Thyroid gland (tissue), 4 donors: ENCODE measurements at regions not wholly inside any gene's neighbourhood (a gene's known extent, or its start where the extent isn't known, plus 50 kb on each side); places are given as distances from the start of the nearest gene placed in this dataset.

ENCODE experiments used
- POLR2A ChIP-seq, 2 donors: fragments of 450-650 bp; IDR thresholded peaks; one replicate each; pipeline ENCODE4 v1.6.1; 2017; ENCODE audit warnings: antibody characterized with exemption in 2 of 2, mild to moderate bottlenecking in 2 of 2, moderate library complexity in 1 of 2
- TF ChIP-seq, protein P1 (sequence below), 6 experiments: fragments of 200-600 bp in 3 of 6; fragments of 450-650 bp in 3 of 6; sonication (generic) in 3 of 6; IDR thresholded peaks; one replicate each; pipeline ENCODE4 v1.5.1; 2016 to 2019; ENCODE audit warnings: antibody characterized with exemption in 6 of 6, mild to moderate bottlenecking in 2 of 6, inconsistent platforms in 1 of 6, moderate library complexity in 1 of 6

DNA sequence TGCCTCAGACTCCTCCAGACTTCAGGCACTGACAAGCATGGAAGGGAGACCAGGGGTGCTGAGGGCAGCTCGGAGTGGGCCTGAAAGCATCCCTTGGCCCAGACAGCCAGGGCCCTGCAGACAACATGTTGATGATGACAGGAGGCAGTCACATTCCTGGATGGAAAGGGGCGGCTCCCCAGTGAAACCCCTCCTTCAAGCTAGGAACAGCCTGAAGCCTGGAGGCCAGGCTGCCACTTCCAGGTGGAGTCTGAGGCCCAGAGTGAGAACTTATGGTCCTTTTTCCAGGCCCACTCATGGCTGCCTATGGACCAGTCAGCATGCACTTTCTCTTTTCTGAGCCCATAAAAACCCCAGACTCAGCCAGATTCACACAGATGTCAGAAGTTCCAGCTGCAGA lies 104.2 kb upstream of the HCN1 start:
- TF ChIP-seq, protein P1, sequence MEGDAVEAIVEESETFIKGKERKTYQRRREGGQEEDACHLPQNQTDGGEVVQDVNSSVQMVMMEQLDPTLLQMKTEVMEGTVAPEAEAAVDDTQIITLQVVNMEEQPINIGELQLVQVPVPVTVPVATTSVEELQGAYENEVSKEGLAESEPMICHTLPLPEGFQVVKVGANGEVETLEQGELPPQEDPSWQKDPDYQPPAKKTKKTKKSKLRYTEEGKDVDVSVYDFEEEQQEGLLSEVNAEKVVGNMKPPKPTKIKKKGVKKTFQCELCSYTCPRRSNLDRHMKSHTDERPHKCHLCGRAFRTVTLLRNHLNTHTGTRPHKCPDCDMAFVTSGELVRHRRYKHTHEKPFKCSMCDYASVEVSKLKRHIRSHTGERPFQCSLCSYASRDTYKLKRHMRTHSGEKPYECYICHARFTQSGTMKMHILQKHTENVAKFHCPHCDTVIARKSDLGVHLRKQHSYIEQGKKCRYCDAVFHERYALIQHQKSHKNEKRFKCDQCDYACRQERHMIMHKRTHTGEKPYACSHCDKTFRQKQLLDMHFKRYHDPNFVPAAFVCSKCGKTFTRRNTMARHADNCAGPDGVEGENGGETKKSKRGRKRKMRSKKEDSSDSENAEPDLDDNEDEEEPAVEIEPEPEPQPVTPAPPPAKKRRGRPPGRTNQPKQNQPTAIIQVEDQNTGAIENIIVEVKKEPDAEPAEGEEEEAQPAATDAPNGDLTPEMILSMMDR (IDR thresholded peaks at IDR 0.05): no peak
- no peak for TF ChIP-seq POLR2A (IDR thresholded peaks at IDR 0.05)
